ENCODE measurements at regions not wholly inside any gene's neighbourhood (a gene's known extent, or its start where the extent isn't known, plus 50 kb on each side); places are given as distances from the start of the nearest gene placed in this dataset.

DNA sequence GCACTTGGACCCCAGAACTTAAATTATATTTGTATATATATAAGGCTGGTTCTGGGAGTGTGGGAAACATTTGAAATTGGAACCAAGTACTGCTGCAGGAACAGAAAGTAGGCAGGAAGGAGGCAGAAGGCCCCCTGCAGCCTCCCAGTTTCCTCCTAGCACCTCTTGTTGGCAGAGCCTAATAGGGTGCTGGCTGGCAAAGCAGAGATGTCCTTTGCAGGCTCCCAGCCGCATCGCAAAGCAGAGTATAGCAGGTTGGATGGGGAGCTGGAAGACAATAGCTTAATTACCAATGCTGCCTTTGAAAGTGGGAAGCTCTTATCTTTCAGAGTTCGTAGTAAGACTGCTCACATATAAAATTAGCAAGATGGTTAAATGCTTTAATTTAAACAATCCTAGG, 370.8 kb upstream of the C11orf87 start:
- FAIRE-seq = no peak
- DNase-seq (ENCODE audit: extremely low read depth in 1 of 4, low spot score in 3 of 4) = no peak
- no peak overlapping the region for H3K9ac ChIP-seq (ENCODE audit: insufficient read depth in 1 of 2, low read depth in 2 of 2, low read length in 2 of 2)
- BruUV-seq (replicated peaks) = no TSS peak
- no peaks in the 10 kb centered on the region for H3K79me2 ChIP-seq (ENCODE audit: control insufficient read depth, insufficient read depth, low read length)
- H3K27ac ChIP-seq (ENCODE audit: extremely low read depth, low read depth, low read length) = no peak overlapping the region
- H3K4me3 ChIP-seq = no peak overlapping the region
- no peaks in the 10 kb centered on the region for H3K36me3 ChIP-seq (ENCODE audit: control insufficient read depth, insufficient read depth, low read length)
- in situ Hi-C loops (cut with MboI) = no loop called here
- TF ChIP-seq FOXK1 (CRISPR knock-in tag; IDR thresholded peaks at IDR 0.05; ENCODE audit: borderline replicate concordance) (no peak), ZNF717 (CRISPR knock-in tag; IDR thresholded peaks at IDR 0.05) (no peak), NCOA1 (IDR thresholded peaks at IDR 0.05; ENCODE audit: low read depth) (no peak), BHLHE40 (IDR thresholded peaks at IDR 0.05; ENCODE audit: low read length) (no peak), EWSR1 (IDR thresholded peaks at IDR 0.05; ENCODE audit: borderline replicate concordance, low read depth, partially characterized antibody) (no peak), NONO (IDR thresholded peaks at IDR 0.05; ENCODE audit: low read depth in 2 of 2, low read length in 1 of 2) (no peak), SUPT5H (IDR thresholded peaks at IDR 0.05) (no peak), ZNF124 (CRISPR knock-in tag; IDR thresholded peaks at IDR 0.05) (no peak), GATAD2A (IDR thresholded peaks at IDR 0.05) (no peak), EP300 (IDR thresholded peaks at IDR 0.05; ENCODE audit: low read length) (no peak)
- TF ChIP-seq, protein P1, sequence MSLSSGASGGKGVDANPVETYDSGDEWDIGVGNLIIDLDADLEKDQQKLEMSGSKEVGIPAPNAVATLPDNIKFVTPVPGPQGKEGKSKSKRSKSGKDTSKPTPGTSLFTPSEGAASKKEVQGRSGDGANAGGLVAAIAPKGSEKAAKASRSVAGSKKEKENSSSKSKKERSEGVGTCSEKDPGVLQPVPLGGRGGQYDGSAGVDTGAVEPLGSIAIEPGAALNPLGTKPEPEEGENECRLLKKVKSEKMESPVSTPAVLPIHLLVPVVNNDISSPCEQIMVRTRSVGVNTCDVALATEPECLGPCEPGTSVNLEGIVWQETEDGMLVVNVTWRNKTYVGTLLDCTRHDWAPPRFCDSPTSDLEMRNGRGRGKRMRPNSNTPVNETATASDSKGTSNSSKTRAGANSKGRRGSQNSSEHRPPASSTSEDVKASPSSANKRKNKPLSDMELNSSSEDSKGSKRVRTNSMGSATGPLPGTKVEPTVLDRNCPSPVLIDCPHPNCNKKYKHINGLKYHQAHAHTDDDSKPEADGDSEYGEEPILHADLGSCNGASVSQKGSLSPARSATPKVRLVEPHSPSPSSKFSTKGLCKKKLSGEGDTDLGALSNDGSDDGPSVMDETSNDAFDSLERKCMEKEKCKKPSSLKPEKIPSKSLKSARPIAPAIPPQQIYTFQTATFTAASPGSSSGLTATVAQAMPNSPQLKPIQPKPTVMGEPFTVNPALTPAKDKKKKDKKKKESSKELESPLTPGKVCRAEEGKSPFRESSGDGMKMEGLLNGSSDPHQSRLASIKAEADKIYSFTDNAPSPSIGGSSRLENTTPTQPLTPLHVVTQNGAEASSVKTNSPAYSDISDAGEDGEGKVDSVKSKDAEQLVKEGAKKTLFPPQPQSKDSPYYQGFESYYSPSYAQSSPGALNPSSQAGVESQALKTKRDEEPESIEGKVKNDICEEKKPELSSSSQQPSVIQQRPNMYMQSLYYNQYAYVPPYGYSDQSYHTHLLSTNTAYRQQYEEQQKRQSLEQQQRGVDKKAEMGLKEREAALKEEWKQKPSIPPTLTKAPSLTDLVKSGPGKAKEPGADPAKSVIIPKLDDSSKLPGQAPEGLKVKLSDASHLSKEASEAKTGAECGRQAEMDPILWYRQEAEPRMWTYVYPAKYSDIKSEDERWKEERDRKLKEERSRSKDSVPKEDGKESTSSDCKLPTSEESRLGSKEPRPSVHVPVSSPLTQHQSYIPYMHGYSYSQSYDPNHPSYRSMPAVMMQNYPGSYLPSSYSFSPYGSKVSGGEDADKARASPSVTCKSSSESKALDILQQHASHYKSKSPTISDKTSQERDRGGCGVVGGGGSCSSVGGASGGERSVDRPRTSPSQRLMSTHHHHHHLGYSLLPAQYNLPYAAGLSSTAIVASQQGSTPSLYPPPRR (CRISPR knock-in tag; IDR thresholded peaks at IDR 0.05; ENCODE audit: borderline replicate concordance) = no peak
- TF ChIP-seq, protein P2, sequence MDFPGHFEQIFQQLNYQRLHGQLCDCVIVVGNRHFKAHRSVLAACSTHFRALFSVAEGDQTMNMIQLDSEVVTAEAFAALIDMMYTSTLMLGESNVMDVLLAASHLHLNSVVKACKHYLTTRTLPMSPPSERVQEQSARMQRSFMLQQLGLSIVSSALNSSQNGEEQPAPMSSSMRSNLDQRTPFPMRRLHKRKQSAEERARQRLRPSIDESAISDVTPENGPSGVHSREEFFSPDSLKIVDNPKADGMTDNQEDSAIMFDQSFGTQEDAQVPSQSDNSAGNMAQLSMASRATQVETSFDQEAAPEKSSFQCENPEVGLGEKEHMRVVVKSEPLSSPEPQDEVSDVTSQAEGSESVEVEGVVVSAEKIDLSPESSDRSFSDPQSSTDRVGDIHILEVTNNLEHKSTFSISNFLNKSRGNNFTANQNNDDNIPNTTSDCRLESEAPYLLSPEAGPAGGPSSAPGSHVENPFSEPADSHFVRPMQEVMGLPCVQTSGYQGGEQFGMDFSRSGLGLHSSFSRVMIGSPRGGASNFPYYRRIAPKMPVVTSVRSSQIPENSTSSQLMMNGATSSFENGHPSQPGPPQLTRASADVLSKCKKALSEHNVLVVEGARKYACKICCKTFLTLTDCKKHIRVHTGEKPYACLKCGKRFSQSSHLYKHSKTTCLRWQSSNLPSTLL (IDR thresholded peaks at IDR 0.05) = no peak
- TF ChIP-seq, protein P3, sequence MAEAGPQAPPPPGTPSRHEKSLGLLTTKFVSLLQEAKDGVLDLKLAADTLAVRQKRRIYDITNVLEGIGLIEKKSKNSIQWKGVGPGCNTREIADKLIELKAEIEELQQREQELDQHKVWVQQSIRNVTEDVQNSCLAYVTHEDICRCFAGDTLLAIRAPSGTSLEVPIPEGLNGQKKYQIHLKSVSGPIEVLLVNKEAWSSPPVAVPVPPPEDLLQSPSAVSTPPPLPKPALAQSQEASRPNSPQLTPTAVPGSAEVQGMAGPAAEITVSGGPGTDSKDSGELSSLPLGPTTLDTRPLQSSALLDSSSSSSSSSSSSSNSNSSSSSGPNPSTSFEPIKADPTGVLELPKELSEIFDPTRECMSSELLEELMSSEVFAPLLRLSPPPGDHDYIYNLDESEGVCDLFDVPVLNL (CRISPR knock-in tag; IDR thresholded peaks at IDR 0.05; ENCODE audit: low read depth) = no peak
- H3K9me1 ChIP-seq (ENCODE audit: control insufficient read depth, insufficient read depth, low read length) = no peaks in the 10 kb centered on the region
- H3K4me2 ChIP-seq (ENCODE audit: insufficient read depth, low read length) = no peak overlapping the region
- ATAC-seq = no peak
- CTCF ChIA-PET (ENCODE audit: low intra/inter-chr PET ratio) = no interaction called here
- no peaks in the 10 kb centered on the region for H3K4me1 ChIP-seq (replicated peaks in 1 of 2; ENCODE audit: control insufficient read depth in 2 of 2, insufficient read depth in 2 of 2, low read length in 2 of 2)
- intact Hi-C loops (cut with micrococcal nuclease) = no loop called here
- H3K27me3 ChIP-seq (ENCODE audit: control insufficient read depth in 2 of 2, insufficient read depth in 2 of 2, low read length in 2 of 2) = no peaks in the 10 kb centered on the region
- H3K9me3 ChIP-seq (replicated peaks; ENCODE audit: control insufficient read depth, insufficient read depth, low read depth, low read length) = no peaks in the 10 kb centered on the region
- no peaks in the 10 kb centered on the region for H4K20me1 ChIP-seq (replicated peaks; ENCODE audit: control insufficient read depth, insufficient read depth, low read length)
- POLR2A ChIA-PET = interaction anchor here (0.8 kb wide), 1 partner anchor 1087 kb away, joined by 3 read pairs; no protein-coding TSS in a partner anchor
- H2AFZ ChIP-seq (ENCODE audit: low read depth, low read length) = no peak overlapping the region
- 0% methylated on average over 3 of the region's 3 CpGs for WGBS (ENCODE audit: insufficient coverage, low coverage, missing lambda C conversion rate)
